HEK293 (cell line): ENCODE measurements at regions not wholly inside any gene's neighbourhood (a gene's known extent, or its start where the extent isn't known, plus 50 kb on each side); places are given as distances from the start of the nearest gene placed in this dataset.

Experiments used
- CTCF ChIA-PET: fragments of 350-600 bp; formaldehyde crosslinking; extraction: SDS; loops from one replicate; lab custom pipeline; 2021; ENCODE audit warnings: antibody characterized with exemption; lab: Yijun Ruan, JAX
- POLR2A ChIA-PET: fragments of 300-600 bp; formaldehyde crosslinking; extraction: SDS; loops from one replicate; lab custom pipeline; 2020; ENCODE audit warnings: antibody characterized with exemption, inconsistent platforms; lab: Yijun Ruan, JAX
- H3K27ac ChIP-seq: fragments of 200-500 bp; sonication (Bioruptor generic); 2 replicates; pipeline ENCODE4 v1.5.1; 2014; ENCODE audit warnings: low read depth, low read length, control low read depth, inconsistent platforms; ENCODE audit errors: extremely low read depth
- H3K36me3 ChIP-seq, 2 experiments: fragments of 200-500 bp in 1 of 2; sonication (Bioruptor generic) in 1 of 2; 1 replicate in 1 of 2; 2 replicates in 1 of 2; pipeline ENCODE4 v1.5.1; 2014 to 2017; ENCODE audit warnings: inconsistent platforms in 2 of 2, low read length in 2 of 2; ENCODE audit not compliant: control insufficient read depth in 2 of 2, insufficient read depth in 1 of 2
- H3K4me1 ChIP-seq: fragments of 200-500 bp; sonication (Bioruptor generic); 2 replicates; pipeline ENCODE4 v1.5.1; 2014; ENCODE audit warnings: mild to moderate bottlenecking, low read length, inconsistent platforms; ENCODE audit not compliant: control insufficient read depth, insufficient read depth
- H3K4me3 ChIP-seq: 2 replicates; pipeline ENCODE4 v1.5.1; 2011; ENCODE audit warnings: low read depth, mild to moderate bottlenecking, control low read depth, low read length, moderate library complexity
- H3K9me3 ChIP-seq: fragments of 200-500 bp; sonication (Bioruptor generic); 2 replicates; pipeline ENCODE4 v1.5.1; 2014; ENCODE audit warnings: low read depth, low read length, inconsistent platforms; ENCODE audit not compliant: control insufficient read depth, insufficient read depth
- ATF2 ChIP-seq: fragments of 450-650 bp; formaldehyde crosslinking; IDR thresholded peaks from 2 replicates; pipeline ENCODE4 v1.5.1; 2016; ENCODE audit warnings: missing biosample characterization, missing genetic modification characterization, low read depth
- BCL11A ChIP-seq: fragments of 450-650 bp; formaldehyde crosslinking; IDR thresholded peaks from 2 replicates; pipeline ENCODE4 v1.5.1; 2016; ENCODE audit warnings: low read depth, missing biosample characterization, missing genetic modification characterization
- BCL6B ChIP-seq: fragments of 450-650 bp; formaldehyde crosslinking; IDR thresholded peaks from 2 replicates; pipeline ENCODE4 v1.5.1; 2017; ENCODE audit warnings: missing biosample characterization, missing genetic modification characterization
- KLF1 ChIP-seq: fragments of 450-650 bp; formaldehyde crosslinking; IDR thresholded peaks from 2 replicates; pipeline ENCODE4 v1.5.1; 2016; ENCODE audit warnings: missing biosample characterization, missing genetic modification characterization
- MZF1 ChIP-seq: fragments of 450-650 bp; formaldehyde crosslinking; IDR thresholded peaks from 2 replicates; pipeline ENCODE4 v1.5.1; 2017; ENCODE audit warnings: missing biosample characterization, missing genetic modification characterization, borderline replicate concordance
- RBAK ChIP-seq: fragments of 450-650 bp; formaldehyde crosslinking; IDR thresholded peaks from 2 replicates; pipeline ENCODE4 v1.5.1; 2016; ENCODE audit warnings: missing biosample characterization, missing genetic modification characterization
- TSHZ1 ChIP-seq: fragments of 450-650 bp; formaldehyde crosslinking; IDR thresholded peaks from 2 replicates; pipeline ENCODE4 v1.5.1; 2016; ENCODE audit warnings: missing biosample characterization, missing genetic modification characterization, borderline replicate concordance
- ZNF341 ChIP-seq: fragments of 450-650 bp; formaldehyde crosslinking; IDR thresholded peaks from 2 replicates; pipeline ENCODE4; 2016; ENCODE audit warnings: low read depth, missing biosample characterization, missing genetic modification characterization
- ZNF404 ChIP-seq: fragments of 450-650 bp; formaldehyde crosslinking; IDR thresholded peaks from 2 replicates; pipeline ENCODE4 v1.5.1; 2017; ENCODE audit warnings: missing biosample characterization, missing genetic modification characterization
- ZNF514 ChIP-seq: fragments of 450-650 bp; formaldehyde crosslinking; IDR thresholded peaks from 2 replicates; pipeline ENCODE4 v1.5.1; 2016; ENCODE audit warnings: missing biosample characterization, missing genetic modification characterization
- ZNF549 ChIP-seq: fragments of 450-650 bp; IDR thresholded peaks from 2 replicates; pipeline ENCODE4 v1.5.1; 2018; ENCODE audit warnings: missing biosample characterization, missing genetic modification characterization, mild to moderate bottlenecking, inconsistent platforms, moderate library complexity
- ZNF621 ChIP-seq: fragments of 450-650 bp; formaldehyde crosslinking; IDR thresholded peaks from 2 replicates; pipeline ENCODE4 v1.5.1; 2017; ENCODE audit warnings: missing biosample characterization, missing genetic modification characterization
- ZNF623 ChIP-seq: fragments of 450-650 bp; formaldehyde crosslinking; IDR thresholded peaks from 2 replicates; pipeline ENCODE4 v1.5.1; 2016; ENCODE audit warnings: missing biosample characterization, missing genetic modification characterization
- ZNF658 ChIP-seq: fragments of 450-650 bp; formaldehyde crosslinking; IDR thresholded peaks from 2 replicates; pipeline ENCODE4; 2016; ENCODE audit warnings: missing biosample characterization, missing genetic modification characterization
- ZNF704 ChIP-seq: fragments of 450-650 bp; formaldehyde crosslinking; IDR thresholded peaks from 2 replicates; pipeline ENCODE4 v1.5.1; 2016; ENCODE audit warnings: missing biosample characterization, missing genetic modification characterization
- ZSCAN5A ChIP-seq: fragments of 450-650 bp; formaldehyde crosslinking; IDR thresholded peaks from 2 replicates; pipeline ENCODE4 v1.5.1; 2016; ENCODE audit warnings: missing biosample characterization, missing genetic modification characterization

GRCh38 chr11:2074266-2074825 lies 64.8 kb downstream of the IGF2 start (continued):
- TF ChIP-seq ZNF621 (tag by site-specific recombination): no peak
- TF ChIP-seq ZNF704 (tag by site-specific recombination): no peak
- no peak for TF ChIP-seq BCL11A (tag by site-specific recombination)
- TF ChIP-seq KLF1 (tag by site-specific recombination): no peak
- no peak for TF ChIP-seq ZSCAN5A
- TF ChIP-seq TSHZ1 (tag by site-specific recombination): no peak
- no peak for TF ChIP-seq ZNF549 (tag by site-specific recombination)
- TF ChIP-seq RBAK (tag by site-specific recombination): no peak
- TF ChIP-seq ZNF658: no peak

GRCh38 chr11:2072551-2073261 lies 66.5 kb downstream of the IGF2 start:
- TF ChIP-seq ATF2 (tag by site-specific recombination) (no peak), BCL6B (tag by site-specific recombination) (no peak)
- Histone ChIP-seq H3K9me3 (no peaks in the 10 kb centered on the region), H3K4me1 (no peaks in the 10 kb centered on the region), H3K27ac (no peak overlapping the region), H3K4me3 (no peak overlapping the region), H3K36me3 (no peaks in the 10 kb centered on the region)
- POLR2A ChIA-PET: no interaction called here
- CTCF ChIA-PET: interaction anchor here (0.6 kb wide), 3 partner anchors 75 to 79 kb away, joined by 3 to 4 read pairs (median 3); no protein-coding TSS in a partner anchor

- Histone ChIP-seq H3K4me3 (no peak overlapping the region), H3K4me1 (no peaks in the 10 kb centered on the region), H3K36me3 (no peaks in the 10 kb centered on the region), H3K9me3 (no peaks in the 10 kb centered on the region), H3K27ac (no peak overlapping the region)
- ChIA-PET POLR2A (no interaction called here), CTCF (interaction anchor here (0.6 kb wide), 2 partner anchors 27 to 79 kb away, joined by 3 to 5 read pairs; no protein-coding TSS in a partner anchor)
- TF ChIP-seq ZNF341 (tag by site-specific recombination): no peak
- TF ChIP-seq ZNF623: peak; percentile 74
- no peak for TF ChIP-seq MZF1 (tag by site-specific recombination)
- no peak for TF ChIP-seq ZNF514 (tag by site-specific recombination)
- TF ChIP-seq ZNF404 (tag by site-specific recombination): no peak
These were observed 67.3 kb downstream of the IGF2 start for GRCh38 chr11:2071748-2072385.
